Fibroblast of lung (primary cell): ENCODE measurements at regions not wholly inside any gene's neighbourhood (a gene's known extent, or its start where the extent isn't known, plus 50 kb on each side); places are given as distances from the start of the nearest gene placed in this dataset.
"Not testable (repeated sequence)": the region's sequence is repeated elsewhere in the genome, so short reads cannot be mapped to it uniquely, and the experiment has no call there.

Experiments
- DNase-seq, 2 donors: peaks; one replicate each; pipeline versions ENCODE4 v3.0.0 to v3.0.0-alpha.2; 2010; ENCODE audit warnings: low read depth in 2 of 2
- H2AFZ ChIP-seq: 2 replicates; pipeline ENCODE4 v1.5.1; 2012; ENCODE audit warnings: low read length, control low read depth, inconsistent platforms
- H3K27ac ChIP-seq: 2 replicates; pipeline ENCODE4 v1.5.1; 2011; ENCODE audit warnings: low read length, control low read depth; ENCODE audit not compliant: insufficient read depth
- H3K27me3 ChIP-seq: 2 replicates; pipeline ENCODE4 v1.5.1; 2011; ENCODE audit warnings: mild to moderate bottlenecking, low read length; ENCODE audit not compliant: control insufficient read depth, insufficient read depth
- H3K36me3 ChIP-seq: 2 replicates; pipeline ENCODE4 v1.5.1; 2011; ENCODE audit warnings: low read length; ENCODE audit not compliant: control insufficient read depth, insufficient read depth
- H3K4me1 ChIP-seq: 2 replicates; pipeline ENCODE4 v1.5.1; 2011; ENCODE audit warnings: low read length; ENCODE audit not compliant: control insufficient read depth, insufficient read depth; ENCODE audit errors: extremely low read depth
- H3K4me2 ChIP-seq: 2 replicates; pipeline ENCODE4 v1.5.1; 2011; ENCODE audit warnings: low read length, control low read depth; ENCODE audit not compliant: insufficient read depth; ENCODE audit errors: extremely low read depth
- H3K4me3 ChIP-seq, 4 experiments: fragments of 200-600 bp in 1 of 4; sonication (generic) in 1 of 4; replicated peaks in 1 of 4; 2 replicates each; pipeline ENCODE4 v1.5.1; 2011 to 2016; ENCODE audit warnings: low read length in 4 of 4, low read depth in 3 of 4, mild to moderate bottlenecking in 3 of 4, control low read depth in 2 of 4, inconsistent platforms in 1 of 4, mixed read lengths in 1 of 4; ENCODE audit not compliant: insufficient read depth in 1 of 4; ENCODE audit errors: control extremely low read depth in 1 of 4
- H3K79me2 ChIP-seq: 2 replicates; pipeline ENCODE4 v1.5.1; 2012; ENCODE audit warnings: mild to moderate bottlenecking, low read length, inconsistent platforms; ENCODE audit not compliant: control insufficient read depth, insufficient read depth
- H3K9ac ChIP-seq: 2 replicates; pipeline ENCODE4 v1.5.1; 2011; ENCODE audit warnings: mild to moderate bottlenecking, low read length, control low read depth; ENCODE audit not compliant: insufficient read depth
- H3K9me3 ChIP-seq: 2 replicates; pipeline ENCODE4 v1.5.1; 2012; ENCODE audit warnings: low read depth, low read length; ENCODE audit not compliant: control insufficient read depth, insufficient read depth
- H4K20me1 ChIP-seq: 2 replicates; pipeline ENCODE4 v1.5.1; 2011; ENCODE audit warnings: low read length; ENCODE audit not compliant: control insufficient read depth, insufficient read depth; ENCODE audit errors: extremely low read depth
- CTCF ChIP-seq, 2 donors: IDR thresholded peaks in 1 of 2; conservative IDR thresholded peaks in 1 of 2; 1 replicate in 1 of 2; 2 replicates in 1 of 2; pipeline ENCODE4 v1.5.1; 2011 to 2012; ENCODE audit warnings: low read length in 2 of 2, control low read depth in 1 of 2, inconsistent platforms in 1 of 2, low read depth in 1 of 2, mild to moderate bottlenecking in 1 of 2
- EZH2 ChIP-seq: IDR thresholded peaks from 2 replicates; pipeline ENCODE4 v1.5.1; 2012; ENCODE audit warnings: low read length, control low read depth, mild to moderate bottlenecking; ENCODE audit errors: missing control alignments

GRCh38 chr2:60351321-60351720, 202.1 kb downstream of the BCL11A start:
- Histone ChIP-seq H2AFZ (no peak overlapping the region), H3K9ac (no peak overlapping the region), H3K79me2 (no peaks in the 10 kb centered on the region), H3K4me3 (no peak overlapping the region), H3K4me1 (no peaks in the 10 kb centered on the region), H3K27ac (no peak overlapping the region), H3K36me3 (no peaks in the 10 kb centered on the region), H4K20me1 (no peaks in the 10 kb centered on the region), H3K9me3 (no peaks in the 10 kb centered on the region), H3K27me3 (no peaks in the 10 kb centered on the region), H3K4me2 (no peak overlapping the region)
- TF ChIP-seq CTCF (conservative IDR thresholded peaks at IDR 0.05 in 1 of 2, IDR thresholded peaks at IDR 0.05 in 1 of 2; ENCODE audit: low read depth in 1 of 2, low read length in 2 of 2) = no peak
- no peak for TF ChIP-seq EZH2
- no peak for DNase-seq

- Histone ChIP-seq H3K79me2 (no peaks in the 10 kb centered on the region), H3K4me2 (no peak overlapping the region), H2AFZ (no peak overlapping the region), H3K4me1 (no peaks in the 10 kb centered on the region), H3K9ac (no peak overlapping the region), H3K27ac (no peak overlapping the region), H3K36me3 (no peaks in the 10 kb centered on the region), H3K27me3 (no peaks in the 10 kb centered on the region), H3K9me3 (no peaks in the 10 kb centered on the region), H3K4me3 (no peak overlapping the region), H4K20me1 (no peaks in the 10 kb centered on the region)
- no peak for DNase-seq
- TF ChIP-seq CTCF (conservative IDR thresholded peaks at IDR 0.05 in 1 of 2, IDR thresholded peaks at IDR 0.05 in 1 of 2; ENCODE audit: low read depth in 1 of 2, low read length in 2 of 2) = no peak
Observed at GRCh38 chr2:60350791-60351190, 202.7 kb downstream of the BCL11A start.

- Histone ChIP-seq H3K4me1 (no peaks in the 10 kb centered on the region), H3K27me3 (no peaks in the 10 kb centered on the region), H3K27ac (no peak overlapping the region), H3K9ac (no peak overlapping the region), H3K4me2 (no peak overlapping the region), H2AFZ (no peak overlapping the region), H4K20me1 (no peaks in the 10 kb centered on the region), H3K36me3 (no peaks in the 10 kb centered on the region), H3K9me3 (no peaks in the 10 kb centered on the region), H3K79me2 (no peaks in the 10 kb centered on the region), H3K4me3 (no peak overlapping the region)
- TF ChIP-seq EZH2 (no peak), CTCF (conservative IDR thresholded peaks at IDR 0.05 in 1 of 2, IDR thresholded peaks at IDR 0.05 in 1 of 2; ENCODE audit: low read depth in 1 of 2, low read length in 2 of 2) (no peak)
- no peak for DNase-seq
Observed at GRCh38 chr2:60347781-60348180, 205.7 kb downstream of the BCL11A start.

GRCh38 chr2:60342491-60342890, 211.0 kb downstream of the BCL11A start:
- not testable (repeated sequence) for DNase-seq

More at GRCh38 chr2:60342491-60342890, 211.0 kb downstream of the BCL11A start:
- not testable (repeated sequence) for H2AFZ ChIP-seq, H3K4me3 ChIP-seq, H4K20me1 ChIP-seq, H3K9me3 ChIP-seq, H3K4me1 ChIP-seq, H3K27ac ChIP-seq, H3K36me3 ChIP-seq, H3K9ac ChIP-seq, H3K79me2 ChIP-seq, H3K27me3 ChIP-seq, H3K4me2 ChIP-seq
